ENCODE measurements at regions not wholly inside any gene's neighbourhood (a gene's known extent, or its start where the extent isn't known, plus 50 kb on each side); places are given as distances from the start of the nearest gene placed in this dataset.

DNA sequence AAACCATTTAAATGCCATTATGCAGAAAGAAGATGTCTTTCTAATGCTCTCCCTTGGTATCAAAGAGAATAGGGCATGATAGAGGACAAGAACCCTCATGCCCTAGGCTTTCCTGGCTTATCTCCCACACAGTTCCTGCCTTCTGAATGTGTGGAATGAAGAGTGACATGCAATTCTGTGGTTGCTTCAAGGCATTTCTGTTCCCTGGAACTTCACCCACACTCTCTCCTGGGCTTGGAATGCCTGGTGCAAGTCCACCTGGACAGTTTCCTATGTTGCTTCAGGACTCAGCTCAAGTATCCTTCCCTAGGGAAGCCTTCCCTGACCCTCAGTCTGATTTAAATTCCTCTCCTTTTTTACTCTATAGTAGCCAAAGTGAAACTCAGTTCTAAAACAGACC, 53.8 kb upstream of the DRD2 start:
- TF ChIP-seq CTCF (IDR thresholded peaks at IDR 0.05) = no peak
- peak in 1 of 2 donors; percentile 57 for DNase-seq (ENCODE audit: low spot score in 2 of 2)
- Histone ChIP-seq H3K4me3 (no peak overlapping the region), H3K36me3 (no peaks in the 10 kb centered on the region), H3K27ac (peak overlapping the region in 1 of 2 donors; percentile 14), H3K27me3 (no peaks in the 10 kb centered on the region), H3K9me3 (no peaks in the 10 kb centered on the region), H3K4me1 (peaks cover 0 to 2% of the 10 kb centered on the region in 2 donors)
- intact Hi-C loops (cut with DNase I) = no loop called here

- H3K27ac ChIP-seq = no peak overlapping the region
- H3K27me3 ChIP-seq = no peaks in the 10 kb centered on the region
- DNase-seq (ENCODE audit: low spot score in 2 of 2) = no peak
- no peak for TF ChIP-seq CTCF (IDR thresholded peaks at IDR 0.05)
- H3K4me1 ChIP-seq = peaks cover 0 to 2% of the 10 kb centered on the region in 2 donors
- intact Hi-C loops (cut with DNase I) = no loop called here
- no peaks in the 10 kb centered on the region for H3K36me3 ChIP-seq
- no peak overlapping the region for H3K4me3 ChIP-seq
- no peaks in the 10 kb centered on the region for H3K9me3 ChIP-seq
These were observed 51.3 kb upstream of the DRD2 start for GRCh38 chr11:113526521-113526920.
